ENCODE measurements at regions not wholly inside any gene's neighbourhood (a gene's known extent, or its start where the extent isn't known, plus 50 kb on each side); places are given as distances from the start of the nearest gene placed in this dataset.

- no peak for TF ChIP-seq CTCF (IDR thresholded peaks at IDR 0.05)
- TF ChIP-seq POLR2A (IDR thresholded peaks at IDR 0.05), result no peak
These were observed 84.3 kb upstream of the WDR1 start for GRCh38 chr4:10200869-10201268.

All from ovary (tissue), 3 donors.